ENCODE measurements at regions not wholly inside any gene's neighbourhood (a gene's known extent, or its start where the extent isn't known, plus 50 kb on each side); places are given as distances from the start of the nearest gene placed in this dataset.

DNA sequence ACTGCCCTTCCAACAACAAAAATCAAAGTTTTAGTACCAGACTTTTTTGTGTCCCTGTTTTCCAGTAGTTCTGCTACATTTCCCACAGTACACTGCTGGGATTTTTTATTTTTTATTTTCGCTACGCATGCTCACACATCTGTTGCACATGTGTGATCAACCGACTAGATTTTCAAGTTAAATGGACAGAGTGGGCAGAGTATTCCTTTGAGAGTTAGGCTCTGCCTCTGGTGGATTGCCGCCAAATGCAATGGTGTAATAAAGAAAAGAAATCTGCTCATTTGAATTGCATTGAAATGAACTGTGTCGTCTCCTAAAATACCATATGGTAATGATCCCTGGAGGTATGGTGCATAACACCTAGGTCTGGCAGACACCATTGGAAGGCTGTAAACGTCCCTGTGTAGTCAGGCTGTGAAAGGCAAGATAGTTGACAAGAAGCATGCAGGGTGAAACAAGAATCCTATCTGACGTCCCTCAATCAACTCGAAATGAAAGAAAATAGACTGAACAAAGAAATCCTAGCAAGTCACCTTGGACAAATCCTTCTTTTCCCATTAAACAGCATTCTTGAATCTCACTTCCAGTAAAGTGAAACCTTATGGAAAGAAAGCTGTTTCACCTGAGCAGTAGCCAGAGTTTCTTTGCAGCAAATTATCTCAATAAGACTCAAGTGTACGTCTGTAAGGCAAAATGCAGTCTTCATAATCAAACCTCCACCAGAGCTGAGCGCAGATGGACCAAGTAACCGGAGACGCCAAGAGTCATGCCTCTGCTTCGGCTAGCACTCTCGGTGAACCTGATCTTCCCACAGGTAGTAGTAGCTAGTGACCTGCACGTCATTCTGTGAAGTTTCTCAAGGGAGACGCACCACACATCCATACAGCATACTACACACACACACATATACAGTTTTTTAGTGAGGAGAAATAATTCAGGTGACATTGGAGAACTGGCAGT lies 357.3 kb downstream of the CRPPA start:
- TF ChIP-seq CTCF (IDR thresholded peaks at IDR 0.05; ENCODE audit: low read depth, low read length, poor library complexity, severe bottlenecking) (no peak), EZH2phosphoT487 (IDR thresholded peaks at IDR 0.05; ENCODE audit: borderline replicate concordance, low read length) (no peak)

Measured in DOHH2 (cell line).